Tibial artery (tissue), 4 donors: ENCODE measurements at regions not wholly inside any gene's neighbourhood (a gene's known extent, or its start where the extent isn't known, plus 50 kb on each side); places are given as distances from the start of the nearest gene placed in this dataset.

Experiments used
- DNase-seq, 2 donors: peaks; one replicate each; pipeline ENCODE4 v3.0.0-alpha.2; 2019
- H3K27ac ChIP-seq, 2 donors: fragments of 200-600 bp; sonication (generic) in 1 of 2; 1 replicate in 1 of 2; 2 replicates in 1 of 2; pipeline ENCODE4 v1.5.1; 2018 to 2019; ENCODE audit warnings: mild to moderate bottlenecking in 1 of 2
- H3K27me3 ChIP-seq, 2 donors: fragments of 200-600 bp; sonication (generic) in 1 of 2; one replicate each; pipeline versions ENCODE4 v1.5.1 to v1.6.0; 2016 to 2019
- H3K36me3 ChIP-seq, 3 donors: fragments of 200-600 bp; sonication (generic) in 2 of 3; one replicate each; pipeline ENCODE4 v1.5.1; 2016 to 2019; ENCODE audit warnings: mild to moderate bottlenecking in 2 of 3
- H3K4me1 ChIP-seq, 4 donors: fragments of 200-600 bp; sonication (generic) in 2 of 4; 1 replicate in 3 of 4; 2 replicates in 1 of 4; pipeline ENCODE4 v1.5.1; 2016 to 2019
- H3K4me3 ChIP-seq, 2 donors: fragments of 200-600 bp; sonication (generic) in 1 of 2; 1 replicate in 1 of 2; 2 replicates in 1 of 2; pipeline ENCODE4 v1.5.1; 2018 to 2019; ENCODE audit warnings: mild to moderate bottlenecking in 2 of 2
- H3K9me3 ChIP-seq, 3 donors: fragments of 200-600 bp; sonication (generic) in 1 of 3; one replicate each; pipeline ENCODE4 v1.5.1; 2016 to 2019
- intact Hi-C: fragments of 100-400 bp; cut with DNase I; formaldehyde crosslinking; loops from one replicate; pipeline ENCODE4 v1.15.0; 2023; ENCODE audit warnings: low total_unique reads
- TF ChIP-seq, protein P1 (sequence below), 2 experiments: fragments of 200-600 bp in 1 of 2; fragments of 450-650 bp in 1 of 2; IDR thresholded peaks; one replicate each; pipeline ENCODE4 v1.5.1; 2017 to 2019; ENCODE audit warnings: antibody characterized with exemption in 2 of 2, mild to moderate bottlenecking in 1 of 2, moderate library complexity in 1 of 2

DNA sequence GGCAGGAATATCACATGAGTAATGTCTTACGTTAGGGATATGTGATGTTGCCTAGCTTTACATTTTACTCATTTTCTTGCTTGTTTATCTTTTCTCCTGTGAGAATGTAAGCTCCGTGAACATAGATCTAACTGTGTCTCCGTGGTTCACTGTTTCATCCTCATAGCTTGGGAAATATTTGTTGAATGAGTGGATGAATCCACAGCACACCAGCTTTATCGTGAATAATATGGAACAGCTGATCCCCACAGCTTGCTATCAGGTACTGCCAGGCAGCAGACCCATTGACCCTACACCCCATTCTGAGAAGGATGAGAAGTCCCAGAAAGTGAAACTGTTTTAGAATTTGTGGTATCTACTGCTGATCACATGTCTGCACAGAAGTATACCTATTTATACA, 106.8 kb upstream of the FBN2 start:
- no peaks in the 10 kb centered on the region for H3K9me3 ChIP-seq
- H3K27me3 ChIP-seq = no peaks in the 10 kb centered on the region
- DNase-seq = no peak
- no peak overlapping the region for H3K27ac ChIP-seq
- H3K36me3 ChIP-seq = no peaks in the 10 kb centered on the region
- TF ChIP-seq, protein P1, sequence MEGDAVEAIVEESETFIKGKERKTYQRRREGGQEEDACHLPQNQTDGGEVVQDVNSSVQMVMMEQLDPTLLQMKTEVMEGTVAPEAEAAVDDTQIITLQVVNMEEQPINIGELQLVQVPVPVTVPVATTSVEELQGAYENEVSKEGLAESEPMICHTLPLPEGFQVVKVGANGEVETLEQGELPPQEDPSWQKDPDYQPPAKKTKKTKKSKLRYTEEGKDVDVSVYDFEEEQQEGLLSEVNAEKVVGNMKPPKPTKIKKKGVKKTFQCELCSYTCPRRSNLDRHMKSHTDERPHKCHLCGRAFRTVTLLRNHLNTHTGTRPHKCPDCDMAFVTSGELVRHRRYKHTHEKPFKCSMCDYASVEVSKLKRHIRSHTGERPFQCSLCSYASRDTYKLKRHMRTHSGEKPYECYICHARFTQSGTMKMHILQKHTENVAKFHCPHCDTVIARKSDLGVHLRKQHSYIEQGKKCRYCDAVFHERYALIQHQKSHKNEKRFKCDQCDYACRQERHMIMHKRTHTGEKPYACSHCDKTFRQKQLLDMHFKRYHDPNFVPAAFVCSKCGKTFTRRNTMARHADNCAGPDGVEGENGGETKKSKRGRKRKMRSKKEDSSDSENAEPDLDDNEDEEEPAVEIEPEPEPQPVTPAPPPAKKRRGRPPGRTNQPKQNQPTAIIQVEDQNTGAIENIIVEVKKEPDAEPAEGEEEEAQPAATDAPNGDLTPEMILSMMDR (IDR thresholded peaks at IDR 0.05) = no peak
- H3K4me3 ChIP-seq = no peak overlapping the region
- intact Hi-C loops = no loop called here
- no peaks in the 10 kb centered on the region for H3K4me1 ChIP-seq

DNA sequence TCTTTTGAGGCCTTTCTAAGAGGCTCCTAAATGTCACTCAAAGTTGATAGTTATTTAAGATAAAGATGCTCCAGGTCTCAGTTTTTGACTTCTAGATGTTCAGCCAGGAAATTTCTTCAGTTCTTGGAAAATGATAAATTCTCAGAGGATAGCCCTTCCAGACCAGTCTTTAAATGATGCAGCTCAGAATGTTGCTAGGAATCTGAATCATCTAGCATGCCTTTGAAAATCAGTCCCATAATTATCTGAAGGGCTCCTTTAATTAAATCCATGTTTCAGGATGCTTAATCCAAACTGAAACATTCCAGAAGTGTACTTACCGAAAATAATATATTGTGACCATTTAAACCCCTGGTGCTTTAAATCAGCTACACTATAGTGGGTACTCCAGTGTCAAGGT, 107.5 kb upstream of the FBN2 start:
- Histone ChIP-seq H3K4me3 (no peak overlapping the region), H3K36me3 (no peaks in the 10 kb centered on the region), H3K4me1 (no peaks in the 10 kb centered on the region), H3K27me3 (no peaks in the 10 kb centered on the region), H3K27ac (no peak overlapping the region), H3K9me3 (no peaks in the 10 kb centered on the region)
- TF ChIP-seq, protein P1 (IDR thresholded peaks at IDR 0.05) = no peak
- intact Hi-C loops = no loop called here
- DNase-seq = no peak

DNA sequence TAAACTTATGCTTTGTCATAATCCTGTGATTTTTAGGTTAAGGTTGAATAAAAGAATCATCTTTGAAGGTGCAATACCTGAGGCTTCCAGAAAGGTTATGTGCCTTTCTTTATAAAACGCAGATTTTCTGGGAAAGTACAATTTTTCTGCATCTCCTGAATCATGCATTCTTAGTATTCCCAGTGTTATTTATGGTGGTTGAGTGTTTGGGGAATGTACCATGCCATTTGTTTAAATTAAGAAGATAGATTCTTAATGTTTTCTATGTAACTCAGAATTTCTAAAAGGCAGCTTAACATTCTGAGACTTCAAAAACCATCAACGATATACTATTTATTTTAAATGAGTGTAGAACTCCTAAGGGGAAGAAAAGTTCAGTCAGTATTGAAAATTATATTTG, 108.1 kb upstream of the FBN2 start:
- no peak for DNase-seq
- TF ChIP-seq, protein P1 (IDR thresholded peaks at IDR 0.05) = no peak
- H3K36me3 ChIP-seq = no peaks in the 10 kb centered on the region
- intact Hi-C loops = no loop called here
- no peaks in the 10 kb centered on the region for H3K27me3 ChIP-seq
- no peaks in the 10 kb centered on the region for H3K4me1 ChIP-seq
- no peaks in the 10 kb centered on the region for H3K9me3 ChIP-seq
- no peak overlapping the region for H3K4me3 ChIP-seq
- H3K27ac ChIP-seq = no peak overlapping the region

DNA sequence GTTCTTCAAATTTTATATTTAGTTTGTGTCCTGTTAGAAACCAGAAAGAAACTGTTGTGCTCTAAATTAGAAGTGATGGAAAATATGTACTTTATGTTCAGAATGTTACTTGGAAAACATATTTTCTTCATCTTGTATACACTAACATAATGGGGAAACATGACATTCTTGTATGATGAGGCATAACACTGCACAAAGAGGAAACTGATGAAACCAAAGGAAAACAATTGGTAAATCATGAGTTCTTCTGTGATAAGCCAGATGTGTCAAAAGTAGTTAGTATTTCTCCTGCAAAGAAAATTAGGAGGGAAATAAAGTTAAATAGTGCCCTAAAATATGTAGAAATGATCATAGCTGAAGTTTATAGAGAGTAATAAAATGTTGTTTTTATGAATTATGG, 111.1 kb upstream of the FBN2 start:
- DNase-seq = no peak
- no peaks in the 10 kb centered on the region for H3K27me3 ChIP-seq
- no peaks in the 10 kb centered on the region for H3K4me1 ChIP-seq
- no peaks in the 10 kb centered on the region for H3K9me3 ChIP-seq
- H3K4me3 ChIP-seq = no peak overlapping the region
- no peaks in the 10 kb centered on the region for H3K36me3 ChIP-seq
- no peak overlapping the region for H3K27ac ChIP-seq
- TF ChIP-seq, protein P1 (IDR thresholded peaks at IDR 0.05) = no peak
- intact Hi-C loops = no loop called here

DNA sequence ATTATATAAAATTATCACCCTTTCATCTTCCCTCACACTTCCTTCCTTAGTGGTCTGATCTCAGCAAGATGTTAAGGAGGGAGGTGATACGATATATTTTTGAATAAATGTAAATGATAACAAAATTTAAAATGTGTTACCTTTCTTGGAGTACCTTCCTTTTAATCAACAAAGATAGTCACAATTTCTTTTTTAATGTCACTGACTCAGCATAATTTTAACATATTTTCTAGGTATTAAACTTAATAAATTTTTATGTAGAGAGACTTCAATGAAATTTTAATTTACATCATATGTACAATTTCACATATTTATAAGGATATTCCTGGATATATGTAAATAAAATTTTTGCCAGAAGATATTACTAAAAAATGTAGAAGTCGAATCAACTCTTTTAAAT, 125.0 kb upstream of the FBN2 start:
- H3K27me3 ChIP-seq = no peaks in the 10 kb centered on the region
- no peak overlapping the region for H3K27ac ChIP-seq
- no peak overlapping the region for H3K4me3 ChIP-seq
- intact Hi-C loops = no loop called here
- no peaks in the 10 kb centered on the region for H3K36me3 ChIP-seq
- no peaks in the 10 kb centered on the region for H3K9me3 ChIP-seq
- no peak for DNase-seq
- TF ChIP-seq, protein P1 (IDR thresholded peaks at IDR 0.05) = no peak
- no peaks in the 10 kb centered on the region for H3K4me1 ChIP-seq

DNA sequence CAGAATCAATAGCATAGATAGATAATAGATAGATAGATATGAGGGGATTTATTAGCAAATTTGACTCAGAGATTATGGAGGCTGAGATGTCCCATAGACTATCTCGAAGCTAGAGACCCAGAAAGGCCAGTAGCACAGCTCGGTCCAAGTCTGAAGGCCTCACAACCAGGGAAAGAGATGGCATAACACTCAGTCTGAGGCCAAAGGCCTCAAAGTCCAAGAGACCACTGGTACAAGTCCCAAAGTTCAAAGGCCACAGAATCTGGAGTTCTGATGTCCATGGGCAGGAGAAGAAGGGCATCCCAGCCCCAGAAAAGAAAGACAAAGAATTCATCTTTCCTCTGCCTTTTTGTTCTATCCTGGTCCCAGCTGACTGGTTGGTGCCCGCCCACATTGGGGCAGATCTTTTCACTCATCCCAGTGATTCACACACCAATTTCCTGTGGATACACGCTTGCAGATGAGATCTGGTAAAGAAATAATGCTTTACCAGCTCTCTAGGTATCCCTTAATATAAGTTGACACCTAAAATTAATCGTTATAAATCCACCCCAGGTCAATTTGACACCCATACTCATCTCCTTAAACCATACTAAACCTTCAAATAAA, 127.8 kb upstream of the FBN2 start:
- TF ChIP-seq, protein P1 (IDR thresholded peaks at IDR 0.05) = no peak
- H3K4me1 ChIP-seq = no peaks in the 10 kb centered on the region
- intact Hi-C loops = no loop called here

More for the DNA sequence above, 127.8 kb upstream of the FBN2 start:
- DNase-seq = no peak
- Histone ChIP-seq H3K9me3 (no peaks in the 10 kb centered on the region), H3K36me3 (no peaks in the 10 kb centered on the region), H3K27me3 (no peaks in the 10 kb centered on the region), H3K4me3 (no peak overlapping the region), H3K27ac (no peak overlapping the region)
